Immature natural killer cell (primary cell): ENCODE measurements at regions not wholly inside any gene's neighbourhood (a gene's known extent, or its start where the extent isn't known, plus 50 kb on each side); places are given as distances from the start of the nearest gene placed in this dataset.

Source experiments
- DNase-seq, 3 donors: peaks; one replicate each; pipeline ENCODE4 v3.0.0; 2022; ENCODE audit warnings: mixed read lengths in 1 of 3
- H3K27ac Mint-ChIP-seq, 6 donors: one replicate each; pipeline ENCODE4 v1.8.0; 2020; ENCODE audit warnings: mixed read lengths in 6 of 6, mild to moderate bottlenecking in 5 of 6, inconsistent platforms in 4 of 6, moderate library complexity in 3 of 6
- H3K27me3 Mint-ChIP-seq, 3 donors: one replicate each; pipeline ENCODE4 v1.8.0; 2020 to 2021; ENCODE audit warnings: low read depth in 3 of 3, mild to moderate bottlenecking in 3 of 3, mixed read lengths in 3 of 3, moderate library complexity in 3 of 3, inconsistent platforms in 1 of 3
- H3K36me3 Mint-ChIP-seq, 3 donors: one replicate each; pipeline ENCODE4 v1.8.0; 2020; ENCODE audit warnings: mixed read lengths in 3 of 3, inconsistent platforms in 2 of 3, mild to moderate bottlenecking in 2 of 3
- H3K4me1 Mint-ChIP-seq, 2 donors: one replicate each; pipeline ENCODE4 v1.8.0; 2020; ENCODE audit warnings: inconsistent platforms in 2 of 2, mild to moderate bottlenecking in 2 of 2, mixed read lengths in 2 of 2, moderate library complexity in 1 of 2
- H3K4me3 Mint-ChIP-seq, 5 donors: one replicate each; pipeline ENCODE4 v1.8.0; 2020; ENCODE audit warnings: mild to moderate bottlenecking in 5 of 5, mixed read lengths in 5 of 5, inconsistent platforms in 3 of 5, moderate library complexity in 3 of 5
- H3K9me3 Mint-ChIP-seq, 6 donors: one replicate each; pipeline ENCODE4 v1.8.0; 2020; ENCODE audit warnings: mild to moderate bottlenecking in 6 of 6, mixed read lengths in 6 of 6, inconsistent platforms in 4 of 6, moderate library complexity in 3 of 6

DNA sequence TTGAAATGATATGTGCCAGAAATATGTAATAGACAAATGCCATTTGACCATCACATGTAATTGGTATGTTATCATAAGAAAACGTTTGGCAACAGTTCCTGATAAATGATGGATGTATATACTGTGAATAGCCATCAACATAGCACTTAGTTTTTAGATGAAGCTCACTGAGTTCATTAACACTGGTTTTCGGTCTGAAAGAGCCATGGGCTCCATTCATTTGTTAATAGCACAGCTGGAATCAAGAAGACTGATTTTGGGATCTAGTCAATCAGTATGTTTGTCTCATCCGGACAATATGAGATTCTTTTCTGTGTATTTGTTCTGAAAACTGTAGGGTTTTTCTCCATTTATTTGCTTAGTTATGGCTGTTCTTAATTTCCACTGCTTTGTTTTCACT, 413.5 kb upstream of the CLINT1 start:
- Mint-ChIP-seq H3K27me3 (peaks cover 2% of the 10 kb centered on the region in 3 donors), H3K9me3 (peaks cover 0 to 1% (median 0%) of the 10 kb centered on the region in 6 donors), H3K4me1 (no peaks in the 10 kb centered on the region), H3K36me3 (no peaks in the 10 kb centered on the region), H3K27ac (no peak overlapping the region), H3K4me3 (no peak overlapping the region)
- no peak for DNase-seq

DNA sequence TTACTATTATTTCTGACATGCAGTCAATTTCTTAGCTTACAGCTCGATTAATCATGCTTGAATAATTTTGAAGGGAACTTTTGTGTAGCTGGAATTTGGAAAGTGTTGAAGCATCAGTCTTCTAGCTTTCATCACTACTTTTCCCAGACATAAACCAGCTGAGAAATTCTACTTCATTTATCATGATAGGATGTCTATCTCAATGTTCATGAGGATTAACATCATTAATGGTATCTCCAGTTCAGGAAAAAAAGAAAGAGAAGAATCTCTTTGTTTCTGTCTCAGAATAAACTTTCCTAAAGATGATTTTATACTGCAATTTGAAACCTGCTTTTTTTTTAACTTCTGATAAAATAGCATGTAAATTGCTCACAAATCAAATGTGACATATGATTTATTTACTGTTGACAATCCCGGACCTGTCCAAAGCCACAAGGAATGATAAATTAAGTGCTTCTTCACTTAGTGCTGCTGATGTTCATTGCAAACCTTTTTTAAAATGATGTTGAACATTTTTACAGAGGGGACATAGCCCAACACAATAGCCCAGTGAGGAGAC, 412.1 kb upstream of the CLINT1 start:
- DNase-seq, result no peak

DNA sequence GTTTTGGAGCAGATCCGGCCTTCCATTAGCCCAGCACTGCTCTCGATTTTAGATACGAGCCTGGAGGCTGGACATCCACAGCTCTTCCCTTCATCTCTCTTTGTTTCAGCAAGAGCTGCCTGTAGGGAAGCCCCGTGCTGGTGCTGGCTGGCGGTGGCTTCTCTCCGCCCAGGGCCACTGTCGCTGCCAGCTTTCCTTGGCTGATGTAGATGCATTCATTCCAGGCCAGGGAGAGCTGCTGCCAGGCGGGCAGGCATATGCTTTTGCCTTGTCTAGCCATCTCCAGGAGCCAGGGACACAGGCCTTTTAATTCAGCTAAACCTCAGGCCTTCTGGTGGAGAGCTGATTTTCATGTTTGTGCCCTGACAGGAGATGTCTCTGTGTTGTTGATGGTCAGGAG, 409.3 kb upstream of the CLINT1 start:
- no peak for DNase-seq
- no peaks in the 10 kb centered on the region for H3K36me3 Mint-ChIP-seq
- no peak overlapping the region for H3K4me3 Mint-ChIP-seq
- H3K27me3 Mint-ChIP-seq, result peaks cover 2% of the 10 kb centered on the region in 3 donors
- H3K27ac Mint-ChIP-seq, result no peak overlapping the region
- H3K9me3 Mint-ChIP-seq, result no peaks in the 10 kb centered on the region
- no peaks in the 10 kb centered on the region for H3K4me1 Mint-ChIP-seq

More for the DNA sequence above, 412.1 kb upstream of the CLINT1 start:
- Mint-ChIP-seq H3K9me3 (peaks cover 0 to 1% (median 0%) of the 10 kb centered on the region in 6 donors), H3K4me1 (no peaks in the 10 kb centered on the region), H3K36me3 (no peaks in the 10 kb centered on the region), H3K4me3 (no peak overlapping the region), H3K27ac (no peak overlapping the region), H3K27me3 (peaks cover 2% of the 10 kb centered on the region in 3 donors)

DNA sequence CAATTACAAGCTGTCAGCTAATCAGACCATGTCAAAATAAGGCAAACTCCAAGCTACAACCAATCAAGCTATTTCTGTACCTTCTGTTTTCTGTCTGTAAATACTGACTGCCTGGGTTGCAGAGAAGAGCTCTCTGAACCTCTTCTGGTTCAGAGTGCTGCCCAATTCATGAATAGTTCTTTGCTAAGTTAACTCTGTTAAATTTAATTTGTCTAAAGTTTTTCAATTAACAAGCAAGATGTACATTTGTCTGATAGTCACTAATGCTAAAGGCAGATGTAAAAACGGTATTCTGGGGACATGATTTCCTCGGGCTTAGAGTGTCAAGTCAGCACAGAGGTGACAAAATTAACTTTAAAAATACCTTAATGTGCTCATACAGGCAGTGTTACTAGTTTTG, 408.3 kb upstream of the CLINT1 start:
- peaks cover 2% of the 10 kb centered on the region in 3 donors for H3K27me3 Mint-ChIP-seq
- no peaks in the 10 kb centered on the region for H3K4me1 Mint-ChIP-seq
- no peak overlapping the region for H3K4me3 Mint-ChIP-seq
- no peak overlapping the region for H3K27ac Mint-ChIP-seq
- no peaks in the 10 kb centered on the region for H3K36me3 Mint-ChIP-seq
- no peak for DNase-seq
- peaks cover 0 to under 1% (median 0%) of the 10 kb centered on the region in 6 donors for H3K9me3 Mint-ChIP-seq

DNA sequence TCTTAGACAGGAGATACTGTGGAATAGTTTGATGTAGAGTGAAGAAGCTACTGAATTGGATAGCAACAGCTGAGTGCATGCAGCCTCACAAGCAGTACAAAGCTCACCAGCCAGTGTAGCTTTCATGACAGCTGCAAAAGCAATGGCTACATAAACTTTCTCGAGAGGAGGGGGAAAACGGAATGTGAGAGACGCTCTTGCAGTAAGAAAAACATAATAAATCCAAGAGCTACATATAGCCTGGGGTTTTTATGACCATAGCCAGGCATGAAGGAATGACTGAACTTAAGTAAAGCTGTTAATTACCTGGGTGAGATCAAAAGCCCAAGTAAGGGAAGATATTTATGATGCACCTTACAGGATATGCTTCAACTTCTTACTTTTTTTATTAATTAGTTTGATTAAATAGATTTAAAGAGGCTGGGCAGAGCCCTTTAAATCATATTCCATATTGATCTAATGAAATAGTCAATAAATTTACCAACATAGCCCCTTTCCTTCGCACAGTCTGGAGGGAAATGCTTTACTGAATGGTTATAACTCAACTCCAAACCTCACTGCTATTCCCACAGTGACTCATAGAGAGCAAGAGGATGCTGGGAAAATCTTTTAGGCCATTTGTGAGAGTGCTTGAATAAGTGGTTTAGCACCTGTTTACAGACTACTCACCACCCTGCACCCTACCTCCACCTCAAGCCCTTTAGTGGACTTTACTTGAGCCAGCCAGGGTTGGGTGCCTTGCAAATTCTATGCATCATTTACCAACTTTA, 407.2 kb upstream of the CLINT1 start:
- Mint-ChIP-seq H3K36me3 (no peaks in the 10 kb centered on the region), H3K4me3 (no peak overlapping the region), H3K27ac (no peak overlapping the region), H3K27me3 (peaks cover 0 to 2% (median 2%) of the 10 kb centered on the region in 3 donors), H3K4me1 (no peaks in the 10 kb centered on the region), H3K9me3 (peaks cover 0 to 2% (median 0%) of the 10 kb centered on the region in 6 donors)
- no peak for DNase-seq

DNA sequence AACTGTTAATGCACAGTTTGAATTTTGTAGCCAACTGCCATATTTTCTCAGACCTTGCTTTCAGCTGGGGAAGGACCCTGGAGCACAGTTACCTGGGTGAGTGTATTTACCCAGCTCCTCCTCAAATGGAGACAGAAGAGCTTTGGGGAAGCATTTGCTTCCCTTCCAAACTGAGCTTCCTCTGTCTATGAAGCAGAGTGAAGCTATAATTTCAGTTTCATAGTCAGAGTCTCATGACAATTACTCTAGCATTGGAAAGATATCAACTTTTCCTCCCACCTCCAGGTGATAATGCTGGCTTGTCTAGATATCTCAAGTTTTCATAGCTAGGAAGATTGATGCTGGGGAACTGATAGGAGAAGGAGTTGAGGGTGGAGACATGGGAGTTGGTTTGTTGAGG, 406.4 kb upstream of the CLINT1 start:
- H3K4me1 Mint-ChIP-seq, result no peaks in the 10 kb centered on the region
- peaks cover 0 to 2% (median 0%) of the 10 kb centered on the region in 6 donors for H3K9me3 Mint-ChIP-seq
- H3K27me3 Mint-ChIP-seq, result no peaks in the 10 kb centered on the region
- no peaks in the 10 kb centered on the region for H3K36me3 Mint-ChIP-seq
- no peak overlapping the region for H3K4me3 Mint-ChIP-seq
- no peak overlapping the region for H3K27ac Mint-ChIP-seq
- DNase-seq, result no peak

DNA sequence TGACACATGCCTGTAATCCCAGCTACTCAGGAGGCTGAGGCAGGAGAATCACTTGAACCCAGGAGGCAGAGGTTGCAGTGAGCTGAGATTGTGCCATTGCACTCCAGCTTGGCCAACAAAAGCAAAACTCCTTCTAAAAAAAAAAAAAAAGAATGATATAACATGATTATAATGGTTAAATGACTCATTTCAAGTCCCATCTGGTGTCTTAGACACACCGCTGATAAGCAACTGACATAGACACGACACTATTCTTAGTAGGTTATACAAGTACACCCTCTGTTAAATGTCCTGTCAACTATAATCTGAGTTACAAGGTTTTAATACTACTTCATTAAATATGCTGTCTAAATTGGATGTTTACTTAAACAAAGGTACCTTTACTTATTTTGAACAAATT, 405.3 kb upstream of the CLINT1 start:
- H3K4me3 Mint-ChIP-seq, result no peak overlapping the region
- H3K9me3 Mint-ChIP-seq, result peaks cover 0 to 2% (median 0%) of the 10 kb centered on the region in 6 donors
- no peaks in the 10 kb centered on the region for H3K36me3 Mint-ChIP-seq
- no peaks in the 10 kb centered on the region for H3K27me3 Mint-ChIP-seq
- DNase-seq, result no peak
- H3K4me1 Mint-ChIP-seq, result no peaks in the 10 kb centered on the region
- H3K27ac Mint-ChIP-seq, result no peak overlapping the region

DNA sequence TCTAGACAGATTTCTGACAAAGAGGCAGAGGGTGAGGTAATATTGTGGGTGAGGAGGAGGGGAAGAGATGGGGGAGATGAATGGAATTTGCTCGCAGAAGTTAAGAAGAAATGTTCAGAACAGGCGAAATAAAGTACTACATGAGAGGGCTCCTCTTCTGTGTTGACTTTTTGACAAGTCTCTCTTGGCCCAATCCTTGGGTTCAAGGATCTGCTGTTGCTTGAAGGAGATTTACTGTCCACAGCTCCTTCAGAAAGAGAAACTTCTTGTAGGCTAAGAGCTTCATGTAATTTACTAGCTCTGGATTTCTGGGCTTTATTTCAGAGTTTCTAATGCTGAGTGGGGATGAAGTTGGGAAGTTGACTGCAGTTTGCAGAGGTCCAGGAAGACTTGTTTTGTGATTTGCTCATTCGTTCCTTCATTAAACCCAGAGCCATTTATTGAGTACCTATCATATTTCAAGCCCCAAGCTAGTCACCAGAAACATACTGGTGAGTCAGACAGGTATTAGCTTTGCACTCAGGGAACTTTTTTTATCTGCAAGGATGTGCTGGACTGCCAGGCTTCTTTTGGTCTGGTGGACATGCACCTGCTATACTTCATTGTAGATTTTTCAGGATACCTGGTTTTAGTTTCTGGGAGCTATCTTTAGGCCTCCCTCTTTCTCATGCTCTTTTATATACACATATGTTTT, 402.9 kb upstream of the CLINT1 start:
- Mint-ChIP-seq H3K27me3 (no peaks in the 10 kb centered on the region), H3K9me3 (peaks cover 0 to 2% (median 0%) of the 10 kb centered on the region in 6 donors), H3K27ac (no peak overlapping the region), H3K4me3 (no peak overlapping the region), H3K36me3 (no peaks in the 10 kb centered on the region), H3K4me1 (no peaks in the 10 kb centered on the region)
- no peak for DNase-seq

DNA sequence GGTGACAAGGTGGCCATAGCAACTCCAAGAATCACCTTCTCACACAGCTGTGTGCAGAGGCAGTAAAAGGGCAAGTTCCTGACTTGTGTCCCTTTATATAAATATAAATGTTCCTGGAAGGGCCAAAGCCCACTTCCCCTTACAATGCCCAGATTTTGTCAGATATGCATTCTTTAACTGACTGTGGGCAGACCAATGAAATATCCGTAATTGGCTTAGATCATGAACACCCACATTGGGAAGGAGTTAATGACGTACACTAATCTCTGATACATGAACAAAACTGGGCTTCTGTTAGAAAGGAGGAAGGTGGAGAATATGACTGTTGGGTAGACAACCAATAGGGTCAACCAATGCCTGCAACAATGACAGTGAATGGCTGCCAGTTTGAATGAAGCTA, 397.2 kb upstream of the CLINT1 start:
- Mint-ChIP-seq H3K4me3 (no peak overlapping the region), H3K27me3 (no peaks in the 10 kb centered on the region), H3K36me3 (no peaks in the 10 kb centered on the region), H3K4me1 (no peaks in the 10 kb centered on the region), H3K9me3 (no peaks in the 10 kb centered on the region), H3K27ac (no peak overlapping the region)
- no peak for DNase-seq

DNA sequence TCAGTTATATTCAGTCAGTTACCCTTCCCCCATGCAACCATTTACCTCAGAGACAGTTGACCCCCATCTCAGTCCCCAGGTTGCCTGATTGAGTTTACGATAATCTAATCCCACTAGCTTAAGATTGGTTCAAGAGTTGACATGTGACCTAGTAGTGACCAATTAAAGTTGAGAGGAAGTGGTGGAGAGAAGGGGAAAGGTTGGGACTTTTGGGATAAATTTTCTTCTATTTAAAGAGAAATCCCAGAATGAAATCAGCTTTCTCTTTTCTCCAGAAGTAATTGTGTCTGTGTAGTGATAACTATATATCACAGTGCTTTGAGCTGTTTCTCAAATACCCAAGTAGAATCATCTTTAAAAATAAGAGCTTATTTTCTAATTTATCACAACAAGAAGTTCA, 396.7 kb upstream of the CLINT1 start:
- H3K4me1 Mint-ChIP-seq, result no peaks in the 10 kb centered on the region
- no peak overlapping the region for H3K27ac Mint-ChIP-seq
- no peaks in the 10 kb centered on the region for H3K9me3 Mint-ChIP-seq
- no peak overlapping the region for H3K4me3 Mint-ChIP-seq
- no peak for DNase-seq
- H3K27me3 Mint-ChIP-seq, result no peaks in the 10 kb centered on the region
- H3K36me3 Mint-ChIP-seq, result no peaks in the 10 kb centered on the region

DNA sequence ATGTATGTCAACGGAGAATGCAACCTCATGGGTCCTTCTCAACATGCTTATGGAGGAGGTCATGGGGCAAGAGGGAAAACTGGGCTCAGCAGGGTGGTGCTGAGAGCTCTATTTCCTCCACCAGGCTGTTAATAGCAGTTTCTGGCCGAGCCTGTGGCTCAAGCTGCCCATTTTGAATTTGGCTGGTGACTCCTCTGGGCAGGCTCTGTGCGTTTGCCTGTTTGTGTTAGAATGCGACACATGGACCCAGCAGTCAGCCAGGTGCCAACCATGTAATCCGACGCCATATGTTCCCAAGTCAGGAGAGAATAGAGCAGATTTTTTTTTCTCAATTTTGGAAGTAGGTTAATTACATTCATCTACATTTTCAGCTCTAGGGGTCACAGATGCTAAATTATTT, 387.7 kb upstream of the CLINT1 start:
- Mint-ChIP-seq H3K9me3 (no peaks in the 10 kb centered on the region), H3K4me3 (no peak overlapping the region), H3K27ac (no peak overlapping the region), H3K36me3 (no peaks in the 10 kb centered on the region), H3K27me3 (peaks cover 0 to 3% (median 2%) of the 10 kb centered on the region in 3 donors), H3K4me1 (no peaks in the 10 kb centered on the region)
- no peak for DNase-seq

DNA sequence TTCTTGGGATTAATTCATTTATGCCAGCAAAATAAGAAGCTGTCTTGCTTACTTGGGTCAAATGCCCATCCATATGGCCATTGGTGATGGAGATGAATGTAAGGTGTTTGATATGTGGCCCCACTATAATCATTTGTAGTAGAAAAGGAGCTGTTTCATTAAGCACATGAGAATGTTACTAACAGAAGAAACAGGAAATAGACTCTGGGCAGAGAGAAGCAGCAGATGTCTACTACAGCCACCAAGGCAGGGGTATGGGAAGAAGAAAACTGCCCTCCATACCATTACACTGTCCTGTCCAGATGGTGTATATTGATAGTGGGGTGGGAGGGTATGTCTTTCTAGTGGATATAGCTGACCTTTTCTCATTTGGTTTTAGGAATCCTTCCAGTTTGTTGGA, 386.6 kb upstream of the CLINT1 start:
- H3K27ac Mint-ChIP-seq, result no peak overlapping the region
- peaks cover 0 to 3% (median 2%) of the 10 kb centered on the region in 3 donors for H3K27me3 Mint-ChIP-seq
- H3K4me1 Mint-ChIP-seq, result no peaks in the 10 kb centered on the region
- no peaks in the 10 kb centered on the region for H3K9me3 Mint-ChIP-seq
- no peaks in the 10 kb centered on the region for H3K36me3 Mint-ChIP-seq
- no peak overlapping the region for H3K4me3 Mint-ChIP-seq
- no peak for DNase-seq

DNA sequence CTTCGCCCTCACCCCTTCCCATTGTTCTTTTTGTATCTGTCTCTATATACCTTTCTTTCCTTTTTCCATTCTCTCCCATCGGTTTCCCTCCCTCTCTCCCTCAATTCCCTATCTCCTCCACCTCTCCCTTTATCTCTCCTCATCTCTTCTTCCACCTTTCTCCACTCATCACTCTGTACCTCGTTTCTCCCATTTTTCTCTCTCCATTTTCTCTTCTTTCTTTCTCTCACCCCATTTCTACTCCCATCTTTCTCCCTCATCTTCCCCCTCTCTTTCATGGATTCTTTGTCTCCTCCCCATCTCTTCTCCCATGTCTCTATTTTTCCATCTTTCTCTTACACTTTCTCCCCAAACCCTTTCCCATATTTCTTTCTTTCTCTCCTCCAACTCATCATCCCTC, 385.9 kb upstream of the CLINT1 start:
- no peak for DNase-seq

DNA sequence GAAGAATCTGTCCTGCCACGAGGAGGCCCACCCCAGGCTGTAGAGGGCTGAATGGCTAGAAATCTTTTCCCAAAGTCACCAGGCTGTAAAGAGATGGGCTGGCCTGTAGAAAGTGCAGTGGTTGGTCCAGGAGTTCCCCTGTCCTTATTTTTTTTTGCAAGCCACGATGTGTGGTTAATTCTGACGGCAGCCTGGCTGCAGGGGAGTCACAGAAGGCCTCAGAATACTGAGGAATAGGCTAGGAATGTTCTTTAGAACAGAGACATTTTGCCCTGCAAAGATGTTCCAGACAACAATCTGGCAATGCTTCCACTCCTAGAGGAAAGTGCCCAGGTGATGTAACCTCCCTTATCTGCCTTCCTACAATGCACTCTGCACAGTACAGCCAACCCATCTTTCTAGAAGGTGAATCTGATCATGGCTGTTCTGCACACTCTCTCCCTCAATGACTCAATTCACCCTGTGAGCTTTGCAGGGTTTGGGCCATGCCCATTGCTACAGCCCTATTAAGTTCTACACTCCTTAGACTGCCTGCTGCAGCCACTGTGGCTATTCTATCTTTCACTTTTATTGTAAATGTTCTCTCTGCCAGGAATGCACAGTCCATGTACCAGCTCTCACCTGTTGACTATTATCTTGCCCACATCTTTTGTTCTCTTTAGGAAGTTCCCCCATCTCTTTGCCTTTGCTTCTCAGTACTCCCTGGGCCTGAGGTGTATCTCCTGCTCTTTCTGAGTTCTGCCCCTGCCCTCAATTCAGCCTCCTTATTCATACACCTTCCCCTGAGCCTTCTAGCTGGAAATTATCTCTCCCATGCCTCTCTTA, 377.8 kb upstream of the CLINT1 start:
- no peak overlapping the region for H3K4me3 Mint-ChIP-seq
- peaks cover 9 to 16% of the 10 kb centered on the region in 2 donors for H3K4me1 Mint-ChIP-seq
- no peaks in the 10 kb centered on the region for H3K27me3 Mint-ChIP-seq
- H3K27ac Mint-ChIP-seq, result no peak overlapping the region
- no peak for DNase-seq
- no peaks in the 10 kb centered on the region for H3K9me3 Mint-ChIP-seq
- no peaks in the 10 kb centered on the region for H3K36me3 Mint-ChIP-seq

More for the DNA sequence above, 385.9 kb upstream of the CLINT1 start:
- no peaks in the 10 kb centered on the region for H3K9me3 Mint-ChIP-seq
- H3K4me1 Mint-ChIP-seq, result no peaks in the 10 kb centered on the region
- H3K27me3 Mint-ChIP-seq, result peaks cover 0 to 3% (median 2%) of the 10 kb centered on the region in 3 donors
- no peak overlapping the region for H3K27ac Mint-ChIP-seq
- no peaks in the 10 kb centered on the region for H3K36me3 Mint-ChIP-seq
- no peak overlapping the region for H3K4me3 Mint-ChIP-seq
